T-helper 2 cell treated with Interferon-gamma antibody and Interleukin-4, amounts not matched to agents 5 μg/mL and 100 μg/mL, for 36 hours (primary cell): ENCODE measurements at regions not wholly inside any gene's neighbourhood (a gene's known extent, or its start where the extent isn't known, plus 50 kb on each side); places are given as distances from the start of the nearest gene placed in this dataset.

Source experiments
- DNase-seq: peaks from one replicate; pipeline ENCODE4 v3.0.0; 2021; ENCODE audit warnings: low spot score
- H3K27ac Mint-ChIP-seq: one replicate; pipeline ENCODE4 v1.8.0; 2021; ENCODE audit warnings: mild to moderate bottlenecking, mixed read lengths
- H3K27me3 Mint-ChIP-seq: one replicate; pipeline ENCODE4 v1.8.0; 2021; ENCODE audit warnings: low read depth, mixed read lengths
- H3K36me3 Mint-ChIP-seq: one replicate; pipeline ENCODE4 v1.8.0; 2021; ENCODE audit warnings: low read depth, mixed read lengths
- H3K4me1 Mint-ChIP-seq: one replicate; pipeline ENCODE4 v1.8.0; 2021; ENCODE audit warnings: low read depth, mixed read lengths
- H3K4me3 Mint-ChIP-seq: one replicate; pipeline ENCODE4 v1.8.0; 2022; ENCODE audit warnings: mild to moderate bottlenecking, moderate library complexity, mixed read lengths
- H3K9me3 Mint-ChIP-seq: one replicate; pipeline ENCODE4 v1.8.0; 2021; ENCODE audit warnings: mixed read lengths

DNA sequence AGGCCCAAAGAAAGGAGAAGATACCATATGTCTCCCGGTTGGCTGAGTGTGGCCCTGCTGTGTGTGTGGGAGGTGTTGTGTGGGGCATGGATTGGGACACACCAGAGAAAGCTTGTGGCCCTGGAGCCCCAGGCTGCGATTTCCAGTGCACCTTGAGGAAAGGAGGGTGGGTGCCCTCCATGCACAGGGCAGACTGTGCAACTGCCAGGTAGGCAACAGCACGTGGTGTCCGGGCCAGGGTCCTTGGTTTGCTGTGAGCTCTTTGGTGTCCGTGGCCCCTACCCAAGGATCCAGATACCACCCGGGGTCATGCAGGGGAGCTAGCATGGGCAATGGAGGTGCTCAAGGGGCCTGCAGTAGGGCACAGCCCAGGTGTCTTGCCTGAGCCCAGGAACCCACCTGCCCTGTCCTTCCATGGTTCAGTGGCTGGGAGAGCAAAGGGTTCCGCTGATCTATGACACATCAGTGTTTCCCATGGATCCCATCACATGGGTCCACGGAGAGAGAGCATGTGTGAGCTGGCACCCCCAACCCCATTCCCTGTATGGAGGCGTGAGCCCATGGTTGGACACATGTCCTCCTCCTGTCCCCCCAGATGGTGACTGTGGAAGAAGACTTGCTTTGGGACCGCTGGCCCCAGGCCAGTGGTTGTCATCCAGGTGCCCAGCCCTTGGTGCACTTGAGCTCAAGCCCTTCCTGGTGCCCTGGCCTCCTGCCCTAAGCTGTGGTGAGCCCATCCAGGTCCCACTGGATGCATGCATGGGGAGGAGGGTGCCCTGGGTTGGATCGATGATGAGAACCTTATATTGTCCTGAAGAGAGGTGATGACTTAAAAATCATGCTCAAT is 223.4 kb downstream of the SNRPN start:
- no peaks in the 10 kb centered on the region for H3K4me1 Mint-ChIP-seq
- peaks cover 33% of the 10 kb centered on the region for H3K9me3 Mint-ChIP-seq
- no peak for DNase-seq
- no peaks in the 10 kb centered on the region for H3K27me3 Mint-ChIP-seq
- no peak overlapping the region for H3K27ac Mint-ChIP-seq
- H3K36me3 Mint-ChIP-seq: no peaks in the 10 kb centered on the region
- no peak overlapping the region for H3K4me3 Mint-ChIP-seq

DNA sequence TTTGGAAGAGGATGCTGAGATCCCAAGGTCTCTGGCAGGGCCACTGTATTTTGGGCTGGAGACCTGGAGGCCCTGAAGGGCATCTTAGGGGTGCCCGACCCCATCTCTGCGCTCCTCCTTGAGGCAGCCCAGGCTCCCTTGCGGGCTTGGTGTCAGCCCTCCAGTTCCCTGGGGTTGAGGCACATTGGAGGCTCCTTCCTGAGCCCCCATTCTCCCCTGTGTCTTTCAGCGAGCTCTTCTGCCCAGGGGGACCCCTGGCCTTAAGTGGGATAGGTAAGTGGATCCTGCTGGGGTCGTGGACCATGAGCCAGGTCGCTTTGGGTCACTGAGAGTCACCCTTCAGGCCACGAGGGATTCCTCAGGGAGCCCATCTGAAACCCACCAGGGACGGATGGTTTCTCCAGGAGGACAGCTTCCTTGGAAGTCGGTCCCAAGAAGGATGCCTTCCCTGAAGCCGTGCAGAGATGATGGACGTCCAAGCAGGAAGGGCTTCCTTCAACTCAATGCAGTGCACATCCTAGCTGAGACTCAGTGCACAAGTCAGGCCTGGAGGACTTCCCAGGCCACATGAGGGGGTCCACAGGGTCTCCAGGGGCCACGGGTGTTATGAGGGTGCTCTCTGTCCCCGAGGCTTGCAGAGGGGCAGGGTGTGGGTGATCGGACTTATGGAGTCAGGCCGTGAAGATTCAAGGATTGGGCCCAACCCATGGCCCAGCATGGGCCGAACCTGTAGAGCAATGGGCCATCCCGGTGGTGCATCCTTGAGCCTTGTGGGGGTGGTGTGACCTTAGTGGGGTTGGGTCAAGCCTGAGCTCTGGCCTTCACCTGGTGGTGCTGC is 224.3 kb downstream of the SNRPN start:
- Mint-ChIP-seq H3K9me3 (peaks cover 28% of the 10 kb centered on the region), H3K27me3 (no peaks in the 10 kb centered on the region)
- DNase-seq: no peak

DNA sequence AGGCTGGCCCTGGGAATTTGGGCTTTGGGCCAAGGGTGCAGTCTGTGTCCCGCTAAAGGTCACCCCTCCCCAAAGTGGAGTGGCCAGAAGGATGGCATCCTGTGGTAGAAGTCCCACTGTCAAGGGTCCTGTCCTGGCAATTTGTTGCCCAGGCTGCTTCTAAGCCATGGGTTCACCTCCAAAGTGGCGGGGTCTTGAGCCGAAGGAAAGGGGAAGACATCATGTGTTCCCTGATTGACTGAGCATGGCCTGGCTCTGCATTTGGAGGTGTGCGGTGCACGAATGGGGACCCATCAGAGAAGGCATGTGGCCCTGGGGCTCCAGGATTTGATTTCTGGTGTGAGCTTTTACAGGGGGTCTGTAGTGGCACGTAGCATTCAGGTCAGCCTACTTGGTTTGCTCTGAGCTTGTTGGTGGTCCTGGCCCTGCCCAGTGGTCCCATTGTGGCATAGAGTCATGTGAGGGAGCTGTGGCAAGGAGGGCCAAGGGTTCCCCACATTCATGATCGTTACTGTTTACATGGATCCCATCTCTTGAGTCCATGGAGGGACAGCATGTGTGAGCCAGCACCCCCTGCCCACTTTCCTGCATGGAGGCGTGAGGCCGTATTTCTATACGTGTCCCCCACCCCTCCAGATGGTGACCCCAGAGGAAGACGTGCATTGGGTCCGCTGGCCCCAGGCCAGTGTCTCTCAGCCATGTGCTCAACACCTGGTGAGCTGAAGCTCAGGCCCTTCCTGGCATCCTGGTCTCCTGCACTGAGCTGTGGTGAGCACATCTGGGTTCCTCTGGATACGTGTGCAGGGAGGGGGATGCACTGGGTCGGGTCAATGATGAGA is 225.1 kb downstream of the SNRPN start:
- Mint-ChIP-seq H3K27ac (no peak overlapping the region), H3K9me3 (peaks cover 21% of the 10 kb centered on the region), H3K4me3 (no peak overlapping the region), H3K27me3 (no peaks in the 10 kb centered on the region), H3K4me1 (no peaks in the 10 kb centered on the region), H3K36me3 (no peaks in the 10 kb centered on the region)
- no peak for DNase-seq

More for the DNA sequence above, 224.3 kb downstream of the SNRPN start:
- H3K4me1 Mint-ChIP-seq: no peaks in the 10 kb centered on the region
- H3K36me3 Mint-ChIP-seq: no peaks in the 10 kb centered on the region
- H3K4me3 Mint-ChIP-seq: no peak overlapping the region
- no peak overlapping the region for H3K27ac Mint-ChIP-seq

DNA sequence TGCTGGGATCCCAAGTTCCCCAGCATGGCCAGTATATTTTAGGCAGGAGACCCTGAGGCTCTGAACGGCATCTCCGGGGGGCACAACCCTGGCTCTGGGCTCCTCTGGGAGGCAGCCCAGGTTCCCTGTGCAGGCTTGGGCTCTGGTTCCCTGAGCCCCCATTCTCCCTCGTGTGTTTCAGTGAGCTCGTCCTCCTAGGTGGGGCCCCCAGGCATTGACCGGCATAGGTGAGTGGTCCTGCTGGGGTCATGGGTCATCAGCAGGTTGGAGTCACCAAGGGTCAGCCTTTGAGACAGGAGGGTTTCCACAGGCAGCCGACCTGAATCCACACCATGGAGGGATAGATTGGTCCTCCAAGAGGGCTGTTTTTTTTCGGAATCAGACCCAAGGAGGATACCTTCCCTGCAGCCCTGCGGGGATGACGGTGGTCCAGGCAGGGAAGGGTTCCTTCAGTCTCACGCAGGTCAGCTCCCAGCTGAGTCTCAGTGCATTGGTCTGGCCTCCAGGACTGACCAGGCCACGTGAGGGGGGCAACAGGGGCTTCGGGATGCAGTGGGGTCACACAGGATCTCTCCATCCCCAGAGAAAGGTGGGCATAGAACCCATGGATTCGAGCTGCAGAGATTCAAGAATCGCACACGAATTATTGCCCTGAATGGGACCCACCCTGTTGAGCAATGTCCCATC is 226.0 kb downstream of the SNRPN start:
- H3K9me3 Mint-ChIP-seq: peaks cover 23% of the 10 kb centered on the region
- no peaks in the 10 kb centered on the region for H3K4me1 Mint-ChIP-seq
- no peaks in the 10 kb centered on the region for H3K27me3 Mint-ChIP-seq
- H3K4me3 Mint-ChIP-seq: no peak overlapping the region
- H3K27ac Mint-ChIP-seq: no peak overlapping the region
- H3K36me3 Mint-ChIP-seq: no peaks in the 10 kb centered on the region
- no peak for DNase-seq

DNA sequence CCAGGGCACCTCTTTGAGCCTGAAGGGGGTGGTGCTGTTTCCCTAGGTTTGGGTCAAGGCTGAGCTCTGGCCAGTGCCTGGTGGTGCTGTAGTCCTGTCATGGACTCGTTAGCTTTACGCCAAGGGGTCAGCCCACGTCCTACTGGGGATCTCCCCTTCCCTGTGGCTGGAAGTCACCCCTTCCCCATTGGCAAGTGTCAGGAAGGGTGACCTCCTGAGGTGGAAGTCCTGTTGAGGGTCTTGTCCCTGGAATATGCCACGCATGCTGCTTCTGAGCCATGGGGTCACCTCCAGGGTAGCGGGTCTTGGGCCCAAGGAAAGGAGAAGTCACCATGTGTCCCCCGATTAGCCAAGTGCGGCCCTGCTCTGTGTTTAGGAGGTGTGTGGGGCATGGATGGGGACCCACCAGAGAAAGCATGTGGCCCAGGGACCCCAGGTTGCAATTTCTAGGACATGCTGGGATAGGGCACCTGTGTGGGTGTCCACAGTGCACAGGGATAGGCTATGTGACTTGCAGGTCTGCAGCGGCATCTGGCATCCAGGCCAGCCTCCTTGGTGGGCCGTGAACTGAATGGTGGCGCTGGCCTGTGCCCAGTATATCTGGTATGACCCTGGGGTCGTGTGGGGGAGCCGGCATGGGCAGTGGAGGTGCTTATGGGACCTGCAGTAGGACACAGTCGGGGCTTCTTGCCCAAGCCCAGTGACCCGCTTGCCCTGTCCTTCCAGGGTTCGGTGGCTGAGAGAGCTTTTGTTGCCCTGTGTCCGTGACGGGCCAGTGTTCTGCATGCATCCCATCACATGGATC is 226.7 kb downstream of the SNRPN start:
- Mint-ChIP-seq H3K36me3 (no peaks in the 10 kb centered on the region), H3K27me3 (no peaks in the 10 kb centered on the region), H3K4me3 (no peak overlapping the region), H3K4me1 (no peaks in the 10 kb centered on the region), H3K27ac (no peak overlapping the region), H3K9me3 (peaks cover 24% of the 10 kb centered on the region)
- DNase-seq: no peak

DNA sequence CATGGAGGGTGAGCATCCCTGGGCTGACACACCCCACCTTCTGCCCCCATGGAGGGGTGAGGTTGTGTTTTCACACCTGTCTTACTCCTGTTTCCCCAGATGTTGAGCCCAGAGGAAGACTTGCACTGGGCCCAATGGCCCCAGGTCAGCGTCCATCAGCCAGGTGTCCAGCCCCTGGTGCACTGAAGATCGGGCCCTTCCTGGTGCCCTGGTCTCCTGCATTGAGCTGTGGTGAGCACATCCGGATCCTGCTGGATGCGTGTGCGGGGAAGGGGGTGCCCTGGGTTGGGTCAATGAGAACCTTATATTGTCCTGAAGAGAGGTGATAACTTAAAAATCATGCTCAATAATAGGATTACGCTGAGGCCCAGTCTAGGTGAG is 227.3 kb downstream of the SNRPN start:
- DNase-seq: no peak

DNA sequence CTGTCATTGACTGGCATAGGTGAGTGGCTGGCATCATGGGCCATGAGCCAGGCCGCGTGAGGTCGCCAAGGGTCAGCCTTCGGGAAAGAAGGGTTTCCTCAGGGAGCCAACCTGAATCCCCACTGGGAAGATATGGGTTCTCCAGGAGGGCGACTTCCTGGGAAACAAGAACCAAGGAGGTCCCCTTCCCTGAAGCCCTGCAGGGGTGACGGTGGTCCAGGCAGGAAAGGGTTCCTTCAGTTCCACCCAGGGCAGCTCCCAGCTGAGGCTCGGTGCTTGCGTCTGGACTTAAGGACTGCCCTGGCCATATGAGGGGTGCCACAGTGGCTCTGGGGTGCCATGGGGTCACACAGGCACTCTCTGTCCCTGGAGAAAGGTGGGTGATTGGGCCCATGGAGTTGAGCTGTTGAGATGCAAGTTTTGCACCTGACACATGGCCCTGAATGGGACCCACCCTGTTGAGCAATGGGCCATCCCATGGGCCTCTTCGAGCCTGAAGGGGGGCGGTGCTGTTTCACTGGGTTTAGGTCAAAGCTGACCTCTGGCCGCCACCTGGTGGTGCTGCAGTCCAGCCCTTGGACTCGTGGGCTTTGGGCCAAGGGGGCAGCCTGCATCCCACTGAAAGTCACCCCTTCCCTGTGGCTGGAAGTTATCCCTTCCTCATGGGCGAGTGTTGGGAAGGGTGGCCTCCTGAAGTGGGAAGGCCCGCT is 228.1 kb downstream of the SNRPN start:
- H3K9me3 Mint-ChIP-seq: peaks cover 33% of the 10 kb centered on the region
- no peak overlapping the region for H3K4me3 Mint-ChIP-seq
- no peaks in the 10 kb centered on the region for H3K36me3 Mint-ChIP-seq
- no peaks in the 10 kb centered on the region for H3K27me3 Mint-ChIP-seq
- H3K27ac Mint-ChIP-seq: no peak overlapping the region
- no peaks in the 10 kb centered on the region for H3K4me1 Mint-ChIP-seq
- no peak for DNase-seq

More for the DNA sequence above, 227.3 kb downstream of the SNRPN start:
- peaks cover 27% of the 10 kb centered on the region for H3K9me3 Mint-ChIP-seq
- no peaks in the 10 kb centered on the region for H3K36me3 Mint-ChIP-seq
- H3K4me1 Mint-ChIP-seq: no peaks in the 10 kb centered on the region
- H3K27me3 Mint-ChIP-seq: no peaks in the 10 kb centered on the region
- H3K27ac Mint-ChIP-seq: no peak overlapping the region
- H3K4me3 Mint-ChIP-seq: no peak overlapping the region

DNA sequence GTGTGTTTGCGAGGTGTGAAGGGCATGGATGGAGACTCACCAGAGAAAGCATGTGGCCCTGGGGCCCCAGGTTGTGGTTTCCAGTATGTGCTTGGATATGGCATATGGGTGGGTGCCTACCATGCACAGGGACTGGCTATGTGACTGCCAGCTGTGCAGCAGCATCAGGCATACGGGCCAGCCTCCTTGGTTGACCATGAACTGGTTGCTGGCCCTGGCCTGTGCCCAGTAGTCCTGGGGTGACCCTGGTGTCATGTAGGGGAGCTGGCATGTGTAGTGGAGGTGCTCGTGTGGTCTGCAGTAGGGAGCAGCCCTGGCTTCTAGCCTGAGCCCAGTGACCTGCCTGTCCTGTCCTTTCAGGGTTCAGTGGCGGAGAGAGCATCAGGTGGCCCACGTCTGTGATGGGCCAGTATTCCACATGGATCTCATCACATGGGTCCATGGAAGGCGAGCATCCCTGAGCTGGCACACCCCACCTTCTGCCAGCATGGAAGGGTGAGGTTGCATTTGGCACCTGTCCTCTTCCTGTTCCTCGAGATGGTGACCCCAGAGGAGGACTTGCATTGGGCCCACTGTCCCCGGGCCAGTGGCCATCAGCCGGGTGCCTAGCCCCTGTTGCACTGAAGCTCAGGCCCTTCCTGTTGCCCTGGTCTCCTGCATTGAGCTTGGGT is 228.9 kb downstream of the SNRPN start:
- DNase-seq: no peak
- H3K36me3 Mint-ChIP-seq: no peaks in the 10 kb centered on the region
- no peaks in the 10 kb centered on the region for H3K4me1 Mint-ChIP-seq
- no peaks in the 10 kb centered on the region for H3K27me3 Mint-ChIP-seq
- peaks cover 38% of the 10 kb centered on the region for H3K9me3 Mint-ChIP-seq
- H3K4me3 Mint-ChIP-seq: no peak overlapping the region
- no peak overlapping the region for H3K27ac Mint-ChIP-seq

DNA sequence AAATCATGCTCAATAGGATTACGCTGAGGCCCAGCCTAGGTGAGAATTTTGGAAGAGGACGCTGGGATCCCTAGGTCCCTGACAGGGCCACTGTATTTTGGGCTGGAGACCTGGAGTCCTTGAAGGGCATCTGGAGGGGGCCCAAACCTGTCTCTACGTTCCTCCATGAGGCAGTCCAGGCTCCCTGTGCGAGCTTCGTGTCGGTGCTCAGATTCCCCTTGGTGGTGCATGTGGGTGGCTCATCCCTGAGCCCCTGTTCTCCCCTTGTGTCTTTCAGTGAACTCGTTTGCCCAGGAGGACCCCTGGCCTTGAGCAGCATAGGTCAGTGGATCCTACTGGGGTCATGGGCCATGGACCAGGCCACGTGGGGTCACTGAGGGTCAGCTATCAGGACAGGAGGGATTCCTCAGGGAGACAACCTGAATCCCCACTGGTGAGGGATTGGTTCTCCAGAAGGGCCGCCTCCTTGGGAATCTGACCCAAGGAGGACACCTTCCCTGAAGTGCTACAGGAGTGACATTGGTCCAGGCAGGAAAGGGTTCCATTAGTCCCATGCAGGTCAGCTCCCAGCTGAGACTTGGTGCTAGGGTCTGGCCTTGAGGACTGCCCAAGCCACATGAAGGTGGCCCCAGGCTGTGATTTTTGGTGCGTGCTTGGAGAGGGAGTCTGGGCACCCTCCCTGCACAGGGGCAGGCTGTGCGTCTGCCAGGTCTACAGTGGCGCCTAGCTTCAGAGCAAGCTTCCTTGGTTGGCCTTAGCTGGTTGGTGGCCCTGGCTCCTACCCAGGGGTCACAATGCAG is 229.8 kb downstream of the SNRPN start:
- no peak for DNase-seq

DNA sequence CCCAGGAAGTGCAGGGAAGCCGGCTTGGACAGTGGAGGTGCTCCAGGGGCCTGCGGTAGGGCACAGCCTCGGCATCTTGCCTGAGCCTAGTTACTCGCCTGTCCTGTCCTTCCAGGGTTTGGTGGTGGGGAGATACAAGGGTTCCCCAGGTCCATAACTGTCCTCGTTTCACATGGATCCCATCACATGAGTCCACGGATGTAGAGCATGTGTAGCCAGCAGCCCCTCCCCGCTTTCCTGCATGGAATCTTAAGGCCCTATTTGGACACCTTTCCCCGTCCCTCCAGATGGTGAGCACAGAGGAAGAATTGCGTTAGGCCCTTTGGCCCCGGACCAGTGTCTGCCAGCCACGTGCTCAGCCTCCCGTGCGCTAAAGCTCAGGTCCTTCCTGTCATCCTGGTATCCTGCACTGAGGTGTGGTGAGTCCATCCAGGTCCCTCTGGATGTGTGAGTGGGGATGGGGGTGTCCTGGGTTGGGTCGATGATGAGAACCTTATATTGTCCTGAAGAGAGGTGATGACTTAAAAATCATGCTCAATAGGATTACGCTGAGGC is 230.4 kb downstream of the SNRPN start:
- no peak overlapping the region for H3K4me3 Mint-ChIP-seq
- H3K27me3 Mint-ChIP-seq: no peaks in the 10 kb centered on the region
- no peak overlapping the region for H3K27ac Mint-ChIP-seq
- H3K36me3 Mint-ChIP-seq: no peaks in the 10 kb centered on the region
- no peak for DNase-seq
- H3K4me1 Mint-ChIP-seq: no peaks in the 10 kb centered on the region
- peaks cover 48% of the 10 kb centered on the region for H3K9me3 Mint-ChIP-seq

More for the DNA sequence above, 229.8 kb downstream of the SNRPN start:
- Mint-ChIP-seq H3K27ac (no peak overlapping the region), H3K27me3 (no peaks in the 10 kb centered on the region), H3K4me1 (no peaks in the 10 kb centered on the region), H3K9me3 (peaks cover 41% of the 10 kb centered on the region), H3K36me3 (no peaks in the 10 kb centered on the region), H3K4me3 (no peak overlapping the region)

DNA sequence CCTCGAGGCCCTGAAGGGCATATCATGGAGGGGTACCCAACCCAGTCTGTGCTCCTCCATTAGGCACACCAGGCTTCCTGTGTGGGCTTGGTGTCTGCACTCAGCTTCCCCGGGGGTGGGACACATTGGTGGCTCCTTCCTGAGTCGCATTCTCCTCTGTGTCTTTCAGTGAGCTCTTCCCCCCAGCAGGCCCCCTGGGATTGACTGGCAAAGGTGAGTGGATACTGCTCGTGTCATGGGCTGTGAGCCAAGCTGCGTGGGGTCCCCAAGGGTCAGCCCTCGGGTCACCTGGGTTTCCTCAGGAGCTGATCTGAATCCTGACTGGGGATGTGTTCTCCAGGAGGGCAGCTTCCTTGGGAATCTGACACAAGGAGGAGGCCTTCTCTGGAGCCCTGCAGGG is 231.0 kb downstream of the SNRPN start:
- peaks cover 49% of the 10 kb centered on the region for H3K9me3 Mint-ChIP-seq
- no peaks in the 10 kb centered on the region for H3K36me3 Mint-ChIP-seq

More for the DNA sequence above, 231.0 kb downstream of the SNRPN start:
- H3K27ac Mint-ChIP-seq: no peak overlapping the region
- H3K27me3 Mint-ChIP-seq: no peaks in the 10 kb centered on the region
- H3K4me3 Mint-ChIP-seq: no peak overlapping the region
- no peaks in the 10 kb centered on the region for H3K4me1 Mint-ChIP-seq
- no peak for DNase-seq
